Adrenal gland (tissue), 9 donors: ENCODE measurements at regions not wholly inside any gene's neighbourhood (a gene's known extent, or its start where the extent isn't known, plus 50 kb on each side); places are given as distances from the start of the nearest gene placed in this dataset.
"Not testable (repeated sequence)": the region's sequence is repeated elsewhere in the genome, so short reads cannot be mapped to it uniquely, and the experiment has no call there.

ENCODE experiments used
- DNase-seq, 7 donors: peaks; one replicate each; pipeline ENCODE4 v3.0.0-alpha.2; 2019 to 2020
- H3K27ac ChIP-seq, 5 donors: fragments of 200-600 bp; sonication (generic) in 4 of 5; 1 replicate in 3 of 5; 2 replicates in 2 of 5; pipeline versions ENCODE4 v1.5.1 to v1.8.0; 2016 to 2020; ENCODE audit warnings: mild to moderate bottlenecking in 1 of 5
- H3K27me3 ChIP-seq: fragments of 200-600 bp; 2 replicates; pipeline ENCODE4 v1.8.0; 2021
- H3K36me3 ChIP-seq, 2 donors: fragments of 200-600 bp; replicated peaks in 1 of 2; 1 replicate in 1 of 2; 2 replicates in 1 of 2; pipeline versions ENCODE4 v1.5.1 to v1.8.0; 2018 to 2022
- H3K4me1 ChIP-seq, 2 donors: fragments of 200-600 bp; replicated peaks in 1 of 2; 1 replicate in 1 of 2; 2 replicates in 1 of 2; pipeline versions ENCODE4 v1.5.1 to v1.8.0; 2018 to 2021
- H3K4me3 ChIP-seq, 4 donors: fragments of 200-600 bp; sonication (generic) in 3 of 4; one replicate each; pipeline ENCODE4 v1.5.1; 2016 to 2018
- H3K9me3 ChIP-seq, 3 donors: fragments of 200-600 bp; sonication (generic) in 1 of 3; replicated peaks in 1 of 3; 1 replicate in 2 of 3; 2 replicates in 1 of 3; pipeline versions ENCODE4 v1.5.1 to v1.8.0; 2016 to 2021
- POLR2A ChIP-seq, 2 donors: fragments of 450-650 bp; IDR thresholded peaks; one replicate each; pipeline ENCODE4 v1.6.1; 2017; ENCODE audit warnings: antibody characterized with exemption in 2 of 2, mild to moderate bottlenecking in 2 of 2, moderate library complexity in 1 of 2
- WGBS, 4 donors: extraction: QIAGEN DNeasy Blood & Tissue Kit in 2 of 4; methylation state at CpG; one replicate each; pipeline versions ENCODE4 v1.1.5 to v1.1.7; 2013 to 2017; 5-methylcytosine and 5-hydroxymethylcytosine counted together
- intact Hi-C, 2 donors: fragments of 100-400 bp; cut with DNase I; formaldehyde crosslinking; loops; one replicate each; pipeline versions ENCODE4 v1.14.1 to v1.15.0; 2022 to 2023
- TF ChIP-seq, protein P1 (sequence below), 6 experiments: fragments of 450-650 bp in 4 of 6; fragments of 200-600 bp in 2 of 6; sonication (generic) in 1 of 6; IDR thresholded peaks; 1 replicate in 5 of 6; 2 replicates in 1 of 6; pipeline versions ENCODE4 v1.5.1 to v1.8.0; 2016 to 2021; ENCODE audit warnings: antibody characterized with exemption in 6 of 6, mild to moderate bottlenecking in 2 of 6, moderate library complexity in 1 of 6
- donor health status: healthy with polysubstance abuse.
- donor health status: Bipolar disorder and iron deficiency.
- donor health status: DM: yes; HTN: yes; CAD: no.
- donor health status: DM: no; HTN: no; CAD: no.
- donor health status: DM: no; HTN: no; CAD: no.

DNA sequence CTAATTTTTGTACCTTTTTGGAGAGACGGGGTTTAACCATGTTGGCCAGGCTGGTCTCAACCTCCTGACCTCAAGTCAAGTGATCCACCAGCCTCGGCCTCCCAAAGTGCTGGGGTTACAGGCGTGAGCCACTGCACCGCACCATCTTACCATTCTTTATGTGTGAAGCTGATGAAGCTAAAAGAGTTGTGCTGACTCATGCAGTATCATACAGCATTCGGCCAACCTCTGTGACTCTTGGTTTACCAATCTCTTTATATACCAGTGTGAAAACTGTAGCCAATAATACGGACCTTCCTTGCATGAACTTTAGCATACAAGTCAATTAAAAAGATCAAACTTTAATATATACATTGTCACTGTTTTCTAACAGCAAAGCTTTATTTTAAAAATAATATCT lies 878.2 kb upstream of the MBL2 start:
- Histone ChIP-seq H3K27me3 (no peaks in the 10 kb centered on the region), H3K4me3 (no peak overlapping the region), H3K36me3 (no peaks in the 10 kb centered on the region), H3K9me3 (no peaks in the 10 kb centered on the region), H3K4me1 (no peaks in the 10 kb centered on the region), H3K27ac (no peak overlapping the region)
- TF ChIP-seq, protein P1, sequence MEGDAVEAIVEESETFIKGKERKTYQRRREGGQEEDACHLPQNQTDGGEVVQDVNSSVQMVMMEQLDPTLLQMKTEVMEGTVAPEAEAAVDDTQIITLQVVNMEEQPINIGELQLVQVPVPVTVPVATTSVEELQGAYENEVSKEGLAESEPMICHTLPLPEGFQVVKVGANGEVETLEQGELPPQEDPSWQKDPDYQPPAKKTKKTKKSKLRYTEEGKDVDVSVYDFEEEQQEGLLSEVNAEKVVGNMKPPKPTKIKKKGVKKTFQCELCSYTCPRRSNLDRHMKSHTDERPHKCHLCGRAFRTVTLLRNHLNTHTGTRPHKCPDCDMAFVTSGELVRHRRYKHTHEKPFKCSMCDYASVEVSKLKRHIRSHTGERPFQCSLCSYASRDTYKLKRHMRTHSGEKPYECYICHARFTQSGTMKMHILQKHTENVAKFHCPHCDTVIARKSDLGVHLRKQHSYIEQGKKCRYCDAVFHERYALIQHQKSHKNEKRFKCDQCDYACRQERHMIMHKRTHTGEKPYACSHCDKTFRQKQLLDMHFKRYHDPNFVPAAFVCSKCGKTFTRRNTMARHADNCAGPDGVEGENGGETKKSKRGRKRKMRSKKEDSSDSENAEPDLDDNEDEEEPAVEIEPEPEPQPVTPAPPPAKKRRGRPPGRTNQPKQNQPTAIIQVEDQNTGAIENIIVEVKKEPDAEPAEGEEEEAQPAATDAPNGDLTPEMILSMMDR (IDR thresholded peaks at IDR 0.05) = no peak
- no peak for TF ChIP-seq POLR2A (IDR thresholded peaks at IDR 0.05)
- DNase-seq = no peak
- 87 to 93% (median 90%) methylated on average over 6 of the region's 6 CpGs for WGBS, 4 donors
- intact Hi-C loops = no loop called here

DNA sequence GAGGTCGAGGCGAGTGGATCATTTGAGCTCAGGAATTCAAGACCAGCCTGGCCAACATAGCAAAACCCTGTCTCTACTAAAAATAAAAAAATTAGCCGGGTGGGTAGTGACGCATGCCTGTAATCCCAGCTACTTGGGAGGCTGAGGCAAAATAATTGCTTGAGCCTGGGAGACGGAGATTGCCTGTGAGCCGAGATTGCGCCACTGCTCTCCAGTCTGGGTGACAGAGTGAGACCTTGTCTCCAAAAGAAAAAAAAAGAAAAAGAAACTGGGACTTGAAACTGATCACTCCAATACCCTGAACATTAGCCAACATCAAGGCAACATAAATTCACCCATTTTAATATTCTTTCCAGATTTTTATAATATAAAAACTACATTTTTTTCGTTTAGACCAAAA lies 874.6 kb upstream of the MBL2 start:
- H3K27me3 ChIP-seq, H3K9me3 ChIP-seq, intact Hi-C loops, H3K27ac ChIP-seq, H3K4me1 ChIP-seq, H3K4me3 ChIP-seq, H3K36me3 ChIP-seq, DNase-seq: not testable (repeated sequence)
- 71 to 83% (median 78%) methylated on average over 8 of the region's 8 CpGs for WGBS, 4 donors

DNA sequence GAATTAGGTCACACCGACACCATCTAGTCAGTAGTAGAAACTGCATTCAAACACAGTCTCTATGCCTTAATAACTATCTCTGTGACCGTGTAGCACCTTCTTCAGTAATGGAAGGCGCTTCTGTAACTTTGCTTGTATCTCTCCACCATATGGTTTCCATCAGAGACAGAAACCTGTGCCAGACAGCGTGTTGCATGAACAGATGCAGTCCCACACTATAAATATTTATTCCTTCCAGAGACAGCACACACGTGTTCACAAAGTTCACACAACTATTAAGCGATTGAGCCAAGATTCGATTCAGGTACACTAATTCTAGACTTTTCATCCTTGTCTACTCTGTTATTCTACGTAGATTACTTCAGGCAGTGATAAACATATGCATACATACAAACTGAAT lies 873.9 kb upstream of the MBL2 start:
- no peak for TF ChIP-seq POLR2A (IDR thresholded peaks at IDR 0.05)
- TF ChIP-seq, protein P1 (IDR thresholded peaks at IDR 0.05) = no peak
- Histone ChIP-seq H3K27me3 (no peaks in the 10 kb centered on the region), H3K27ac (no peak overlapping the region), H3K36me3 (no peaks in the 10 kb centered on the region), H3K4me3 (no peak overlapping the region), H3K4me1 (no peaks in the 10 kb centered on the region), H3K9me3 (no peaks in the 10 kb centered on the region)
- 72 to 78% (median 75%) methylated on average over 8 of the region's 8 CpGs for WGBS, 4 donors
- no peak for DNase-seq
- intact Hi-C loops = no loop called here

DNA sequence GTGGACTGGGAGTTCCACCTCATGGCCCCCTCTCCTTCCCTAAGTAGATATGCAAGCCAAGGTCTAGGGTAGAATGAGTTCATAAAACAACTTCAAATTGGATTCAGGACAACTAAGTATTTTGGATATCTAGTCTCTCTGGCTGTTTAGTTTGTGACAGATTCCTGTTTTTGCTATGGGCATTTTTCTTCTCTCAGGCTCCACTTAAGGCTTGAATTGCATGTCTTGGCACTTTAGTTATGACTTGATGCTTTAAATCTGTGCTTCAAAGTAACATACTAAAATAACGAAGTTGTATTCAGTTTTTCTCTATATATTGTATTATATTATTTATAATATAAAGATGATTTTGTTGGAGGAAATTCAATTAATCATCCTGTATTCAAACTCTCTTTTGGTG lies 873.4 kb upstream of the MBL2 start:
- DNase-seq = no peak
- no peaks in the 10 kb centered on the region for H3K36me3 ChIP-seq
- H3K27me3 ChIP-seq = no peaks in the 10 kb centered on the region
- H3K4me3 ChIP-seq = no peak overlapping the region
- 63 to 82% (median 77%) methylated on average over 1 of the region's 1 CpG for WGBS, 4 donors
- intact Hi-C loops = no loop called here
- no peak for TF ChIP-seq POLR2A (IDR thresholded peaks at IDR 0.05)
- no peaks in the 10 kb centered on the region for H3K4me1 ChIP-seq
- H3K9me3 ChIP-seq = no peaks in the 10 kb centered on the region
- H3K27ac ChIP-seq = no peak overlapping the region

DNA sequence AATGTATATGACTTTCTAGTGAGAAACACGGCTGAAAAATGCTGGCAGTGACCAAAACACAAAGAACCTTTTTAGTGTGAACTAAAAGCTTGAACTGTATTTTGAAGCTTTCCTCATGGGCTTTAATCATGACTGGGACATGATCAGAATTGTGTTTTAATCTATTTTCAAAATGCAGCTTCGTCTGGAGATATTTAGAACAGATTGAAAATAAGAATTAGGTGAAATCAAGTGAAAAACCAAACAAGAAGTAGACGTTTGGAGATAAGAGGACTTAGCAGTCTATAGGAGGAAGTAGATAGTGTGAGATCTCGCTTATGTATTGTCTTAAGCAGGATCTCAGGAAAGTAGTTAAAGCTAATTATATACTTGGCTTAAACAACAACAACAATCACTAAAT lies 865.4 kb upstream of the MBL2 start:
- no peak for TF ChIP-seq POLR2A (IDR thresholded peaks at IDR 0.05)
- TF ChIP-seq, protein P1 (IDR thresholded peaks at IDR 0.05) = no peak
- Histone ChIP-seq H3K36me3 (no peaks in the 10 kb centered on the region), H3K27me3 (no peaks in the 10 kb centered on the region), H3K9me3 (no peaks in the 10 kb centered on the region), H3K27ac (no peak overlapping the region), H3K4me1 (no peaks in the 10 kb centered on the region), H3K4me3 (no peak overlapping the region)
- intact Hi-C loops = no loop called here
- no peak for DNase-seq
- WGBS, 4 donors = 41 to 51% (median 44%) methylated on average over 4 of the region's 4 CpGs
